NCI-H187 treated with DMSO at 0.1 percent for 48 hours (cell line): ENCODE measurements at regions not wholly inside any gene's neighbourhood (a gene's known extent, or its start where the extent isn't known, plus 50 kb on each side); places are given as distances from the start of the nearest gene placed in this dataset.

Experiments used
- DNase-seq: peaks from one replicate; lab custom pipeline; 2025; lab: John Stamatoyannopoulos, UW

DNA sequence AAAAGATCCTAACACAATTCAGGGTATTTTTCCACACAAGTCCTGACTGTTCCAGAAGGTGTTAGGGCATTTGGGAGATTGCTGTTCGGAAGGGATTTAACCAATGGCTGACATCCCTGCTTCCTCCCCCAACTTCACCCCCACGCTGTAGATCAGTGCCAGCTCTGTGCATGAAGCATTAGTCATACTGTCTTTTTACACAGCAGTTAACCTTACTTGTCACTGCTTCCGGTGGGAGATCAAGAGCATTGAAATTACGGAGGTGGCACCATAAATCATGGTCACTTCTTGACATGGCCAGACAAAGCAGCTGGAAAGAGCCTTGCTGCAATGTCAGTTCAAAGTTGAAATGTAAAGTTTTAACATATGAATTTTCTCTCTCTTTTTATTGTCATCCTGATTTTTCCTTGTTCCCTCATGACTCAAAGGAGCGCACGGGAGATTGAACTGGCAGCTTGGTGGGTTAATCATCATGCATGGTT is 70.2 kb downstream of the HRH4 start:
- DNase-seq: no peak

GRCh38 chr18:24534271-24534670 is 73.8 kb downstream of the HRH4 start:
- DNase-seq: no peak

GRCh38 chr18:24534737-24535136 is 74.3 kb downstream of the HRH4 start:
- no peak for DNase-seq

DNA sequence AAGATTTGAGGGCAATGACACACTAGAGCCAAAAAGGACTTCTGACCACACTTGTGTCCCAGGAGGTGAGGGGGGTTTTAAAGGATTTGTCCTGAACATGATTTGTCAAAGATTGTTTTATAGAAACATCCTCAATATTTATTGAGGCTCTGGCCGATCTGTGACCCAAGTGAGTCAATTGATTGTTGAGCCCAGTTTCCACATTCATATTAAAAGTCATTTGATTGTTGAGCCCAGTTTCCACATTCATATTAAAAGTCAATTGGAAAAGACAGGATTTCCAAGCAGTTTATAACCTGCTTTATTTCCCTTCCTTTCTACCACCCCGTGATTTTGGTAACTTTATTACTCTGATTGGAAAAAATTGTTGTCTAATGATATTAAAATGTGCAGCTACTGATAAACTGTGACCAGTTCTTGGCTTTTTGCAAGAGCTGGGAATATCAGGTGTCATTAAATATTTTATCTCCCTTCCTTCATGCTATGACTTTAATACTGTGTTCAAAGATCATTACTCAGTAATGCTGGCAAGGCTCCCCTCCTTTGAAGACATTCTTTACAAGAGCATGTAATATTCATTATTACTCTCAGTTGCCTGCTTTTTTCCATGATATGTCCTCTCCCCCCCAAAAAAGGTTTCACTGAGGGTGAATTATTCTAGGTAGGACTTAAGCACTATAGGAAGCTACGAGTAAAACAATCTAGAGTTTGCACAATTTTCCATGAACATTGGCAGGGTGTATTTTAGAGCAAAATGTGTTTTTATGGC is 75.3 kb downstream of the HRH4 start:
- DNase-seq: no peak

DNA sequence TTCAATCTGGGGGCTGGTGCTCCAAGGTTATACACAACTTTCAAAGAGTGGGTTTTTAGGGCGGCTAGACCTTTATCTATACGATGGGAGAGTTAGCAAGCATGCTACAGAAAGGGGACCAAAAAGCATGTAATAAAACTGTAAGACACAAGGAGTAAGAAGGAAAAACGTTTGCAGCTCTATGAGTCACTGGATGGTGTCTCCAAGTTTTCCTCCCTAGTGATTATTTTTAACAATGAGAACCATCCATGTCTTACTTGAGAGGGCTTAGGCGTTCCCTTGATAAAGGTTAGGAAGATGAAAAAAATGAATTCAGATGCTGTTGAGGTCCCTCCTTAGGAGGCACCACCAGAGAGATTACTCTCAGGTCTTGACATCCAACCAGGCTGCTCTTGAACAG is 75.9 kb downstream of the HRH4 start:
- DNase-seq: no peak

DNA sequence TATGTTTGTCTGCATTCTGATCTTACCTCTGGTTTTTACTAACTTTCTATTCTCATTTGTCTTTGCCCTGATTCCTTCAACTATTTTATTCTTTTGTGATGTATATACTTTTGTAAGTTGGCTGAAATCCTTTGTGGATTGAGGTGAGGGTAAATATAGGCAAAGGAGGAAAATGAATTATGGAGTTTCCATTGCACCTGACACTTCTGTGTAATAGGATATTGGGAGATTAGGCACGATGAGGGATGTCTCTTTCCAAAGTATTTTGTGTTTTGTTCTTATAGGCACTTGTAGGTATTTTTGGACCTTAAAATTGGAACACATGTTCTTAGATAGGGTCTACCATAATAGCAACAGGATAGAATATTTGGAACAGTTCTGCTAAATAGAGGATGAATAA is 76.4 kb downstream of the HRH4 start:
- DNase-seq: no peak

- no peak for DNase-seq
Observed at GRCh38 chr18:24538414-24539264, 78.2 kb downstream of the HRH4 start.

DNA sequence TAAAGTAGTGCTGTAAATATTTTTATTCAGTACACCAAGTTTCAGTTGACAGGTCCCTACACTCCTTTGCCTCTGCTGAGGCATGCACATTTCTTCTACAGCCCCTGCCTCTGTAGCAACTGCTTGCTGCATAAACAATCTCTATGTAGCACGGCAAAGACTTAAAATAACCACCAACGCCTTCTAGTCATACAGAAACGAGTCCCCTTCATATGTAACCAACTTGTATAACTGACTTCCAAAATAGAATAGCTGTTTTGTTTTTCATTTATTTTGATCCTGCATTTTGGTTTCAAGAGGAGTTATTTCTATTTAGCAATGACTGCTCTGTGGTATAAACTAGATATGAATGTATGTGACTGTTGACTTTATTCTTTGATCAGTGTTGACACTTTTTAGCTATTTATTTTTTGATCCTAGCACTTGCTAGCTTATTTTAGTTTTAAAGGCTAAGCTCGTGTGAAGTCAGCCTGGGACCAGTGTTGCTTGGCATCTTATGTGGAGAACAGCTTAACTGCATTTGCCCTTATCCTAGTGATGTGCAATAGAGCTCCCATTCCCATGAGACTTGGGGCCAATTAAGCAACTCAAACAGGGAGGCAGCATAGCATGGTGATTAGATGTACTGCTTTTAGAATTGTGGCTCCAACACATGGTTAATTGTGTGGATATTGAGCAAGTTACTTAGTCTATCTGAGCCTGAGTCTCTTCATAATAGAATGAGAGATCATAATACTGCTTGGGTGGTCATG is 79.6 kb downstream of the HRH4 start:
- no peak for DNase-seq

DNA sequence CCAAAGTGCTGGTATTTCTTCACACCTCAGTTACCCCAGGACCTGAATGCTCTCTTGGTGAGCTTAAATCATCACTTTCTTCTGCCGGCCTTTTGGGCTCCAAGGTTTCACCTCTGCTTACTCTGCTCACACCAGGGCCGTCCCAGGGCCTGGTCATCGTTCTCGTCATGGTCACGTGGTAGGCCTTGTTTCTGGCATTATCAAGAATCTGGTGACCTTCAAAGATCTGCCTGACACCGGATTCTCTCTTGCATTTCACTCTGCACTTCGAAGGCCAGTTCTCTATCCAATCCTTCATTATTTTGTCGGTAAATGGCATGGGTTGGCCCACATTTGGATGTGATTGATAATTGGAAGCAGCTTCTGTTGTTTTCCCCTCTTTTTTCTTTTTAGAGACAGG is 80.5 kb downstream of the HRH4 start:
- DNase-seq: no peak

- no peak for DNase-seq
Observed at GRCh38 chr18:24543086-24543794, 82.8 kb downstream of the HRH4 start.

- no peak for DNase-seq
Observed at GRCh38 chr18:24543795-24544498, 83.5 kb downstream of the HRH4 start.

- no peak for DNase-seq
Observed at GRCh38 chr18:24544949-24545348, 84.5 kb downstream of the HRH4 start.

GRCh38 chr18:24545651-24546050 is 85.2 kb downstream of the HRH4 start:
- no peak for DNase-seq

DNA sequence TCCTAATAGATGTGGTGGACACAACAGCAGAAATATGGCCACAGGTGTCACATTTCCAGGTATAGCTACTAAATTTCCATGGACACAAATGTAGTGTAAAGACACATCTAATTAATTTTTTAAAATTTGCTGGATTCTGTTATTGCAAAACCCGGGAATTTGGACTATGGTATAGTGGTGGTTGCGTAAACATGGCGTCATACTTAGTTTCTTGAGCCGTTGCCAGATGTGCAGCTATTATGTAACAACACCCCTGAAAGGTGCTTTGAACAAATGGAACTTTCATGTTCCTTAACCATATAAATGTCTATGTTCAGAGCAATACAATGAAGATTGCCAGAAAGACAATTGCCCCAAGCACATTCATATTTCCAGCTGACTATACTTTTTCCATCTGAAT is 85.9 kb downstream of the HRH4 start:
- no peak for DNase-seq

DNA sequence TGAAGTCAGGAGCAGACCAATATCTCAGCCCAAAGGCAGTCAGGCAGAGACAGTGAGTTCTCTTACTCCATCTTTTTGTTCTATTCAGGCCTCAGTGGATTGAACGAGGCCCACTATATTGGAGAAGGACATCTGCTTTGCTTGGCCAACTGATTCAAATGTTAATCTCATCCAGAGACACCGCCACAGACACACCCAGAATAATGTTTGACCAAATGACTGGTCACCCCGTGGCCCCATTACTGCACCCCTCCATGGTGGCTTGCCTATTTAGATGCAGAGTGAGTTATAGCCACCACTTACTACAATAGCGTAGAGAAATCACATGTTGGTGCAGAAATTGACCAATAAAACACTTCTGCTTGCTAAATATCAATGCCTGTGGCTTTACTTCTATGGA is 88.1 kb downstream of the HRH4 start:
- DNase-seq: no peak

GRCh38 chr18:24552218-24552617 is 91.8 kb downstream of the HRH4 start:
- DNase-seq: no peak

- DNase-seq: no peak
Observed at GRCh38 chr18:24553571-24554285, 93.3 kb downstream of the HRH4 start.

DNA sequence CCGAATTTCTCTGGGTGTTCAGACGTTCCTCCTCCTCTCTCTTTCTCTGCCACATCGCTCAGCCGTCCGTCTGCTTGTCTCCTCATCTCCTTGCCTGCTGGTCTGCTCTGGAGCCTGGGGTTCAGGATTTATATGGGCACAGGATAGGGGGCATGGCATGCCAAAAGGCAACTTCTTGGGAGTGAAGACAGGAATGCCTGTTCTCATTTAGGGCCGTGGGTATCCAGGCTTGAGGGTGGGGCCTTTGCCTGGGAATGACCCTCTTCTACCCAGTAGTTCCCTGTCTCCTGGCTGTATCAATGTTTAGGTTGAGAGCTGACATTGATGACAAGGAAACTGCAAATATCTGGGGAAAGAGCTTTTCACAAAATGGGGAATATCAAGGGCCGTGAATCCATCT is 98.0 kb downstream of the HRH4 start:
- DNase-seq: no peak

DNA sequence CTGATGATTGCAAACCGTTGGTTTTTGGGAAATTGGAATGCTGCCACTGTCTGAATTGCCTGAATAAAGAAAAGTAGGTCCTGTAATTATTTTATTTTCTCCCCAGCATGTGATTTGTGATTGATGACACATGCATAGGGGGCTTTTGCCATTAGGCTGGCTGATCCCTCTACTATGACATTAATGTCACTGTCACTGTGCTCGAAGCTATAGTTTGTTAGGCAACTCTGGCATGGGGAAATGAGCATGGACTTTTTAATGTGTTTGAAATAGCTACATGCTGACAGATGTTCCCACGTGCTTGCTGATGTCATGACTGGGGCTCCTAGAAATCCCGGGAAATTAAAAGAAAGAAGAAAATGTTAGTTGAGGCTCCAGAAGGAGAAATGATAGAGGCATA is 99.1 kb downstream of the HRH4 start:
- no peak for DNase-seq

- DNase-seq: no peak
Observed at GRCh38 chr18:24560511-24560981, 100.1 kb downstream of the HRH4 start.
